IMR-90 (cell line): ENCODE measurements at regions not wholly inside any gene's neighbourhood (a gene's known extent, or its start where the extent isn't known, plus 50 kb on each side); places are given as distances from the start of the nearest gene placed in this dataset.

Experiments
- ATAC-seq: fragments of 200-7000 bp; cut with Tn5 transposase; 2 replicates; pipeline ENCODE4 v1.9.1; 2020; ENCODE audit warnings: low read depth, mild to moderate bottlenecking, moderate library complexity
- BruUV-seq: library from RNA; stranded (reverse); fragments of 400-500 nt; replicated peaks from 2 replicates; lab custom pipeline; 2021; lab: Mats Ljungman, UMichigan
- CTCF ChIA-PET: fragments of 300-600 bp; formaldehyde crosslinking; extraction: SDS; loops from one replicate; lab custom pipeline; 2021; ENCODE audit warnings: antibody characterized with exemption; lab: Yijun Ruan, JAX
- POLR2A ChIA-PET: fragments of 300-600 bp; sonication (Branson Sonifier 250); formaldehyde crosslinking; loops from one replicate; lab custom pipeline; 2022; ENCODE audit warnings: antibody characterized with exemption; ENCODE audit not compliant: unreplicated experiment; lab: Charles Lee
- DNase-seq: peaks from one replicate; pipeline ENCODE4 v3.0.0; 2013
- H2AFZ ChIP-seq: replicated peaks from 2 replicates; pipeline ENCODE3; 2013; ENCODE audit warnings: low read length, mild to moderate bottlenecking; ENCODE audit not compliant: poor library complexity
- H2AK5ac ChIP-seq: 2 replicates; pipeline ENCODE4 v1.6.1; 2013; ENCODE audit warnings: low read depth, low read length, inconsistent platforms
- H2AK9ac ChIP-seq: replicated peaks from 2 replicates; pipeline ENCODE3; 2013; ENCODE audit warnings: mild to moderate bottlenecking, low read depth, low read length, moderate library complexity; ENCODE audit not compliant: poor library complexity
- H2BK120ac ChIP-seq: 2 replicates; pipeline ENCODE4 v1.6.1; 2013; ENCODE audit warnings: low read depth, low read length, inconsistent platforms
- H2BK15ac ChIP-seq: 3 replicates; pipeline ENCODE4 v1.6.1; 2013; ENCODE audit warnings: low read depth, low read length, inconsistent platforms
- H2BK20ac ChIP-seq: 2 replicates; pipeline ENCODE4 v1.6.1; 2013; ENCODE audit warnings: low read depth, mild to moderate bottlenecking, inconsistent platforms, low read length, moderate library complexity
- H2BK5ac ChIP-seq: 2 replicates; pipeline ENCODE4 v1.6.1; 2013; ENCODE audit warnings: mild to moderate bottlenecking, low read depth, low read length, inconsistent platforms; ENCODE audit not compliant: poor library complexity, severe bottlenecking
- H3K14ac ChIP-seq: replicated peaks from 2 replicates; pipeline ENCODE4 v1.6.1; 2013; ENCODE audit warnings: low read depth, low read length, inconsistent platforms
- H3K18ac ChIP-seq: 2 replicates; pipeline ENCODE4 v1.6.1; 2013; ENCODE audit warnings: low read depth, low read length, control low read depth
- H3K23ac ChIP-seq: 2 replicates; pipeline ENCODE4 v1.6.1; 2013; ENCODE audit warnings: low read depth, low read length, inconsistent platforms
- H3K27ac ChIP-seq: 2 replicates; pipeline ENCODE4 v1.5.1; 2013; ENCODE audit warnings: mild to moderate bottlenecking, control low read depth, low read length; ENCODE audit not compliant: insufficient read depth
- H3K27me3 ChIP-seq: 2 replicates; pipeline ENCODE4 v1.6.1; 2013; ENCODE audit warnings: low read length; ENCODE audit not compliant: control insufficient read depth, insufficient read depth
- H3K36me3 ChIP-seq: 2 replicates; pipeline ENCODE4 v1.6.1; 2013; ENCODE audit warnings: low read length, mixed read lengths; ENCODE audit not compliant: control insufficient read depth, insufficient read depth
- H3K4ac ChIP-seq: 2 replicates; pipeline ENCODE4 v1.6.1; 2013; ENCODE audit warnings: low read depth, low read length, inconsistent platforms
- H3K4me1 ChIP-seq: 2 replicates; pipeline ENCODE4 v1.6.1; 2013; ENCODE audit warnings: low read length, mixed read lengths; ENCODE audit not compliant: control insufficient read depth, insufficient read depth
- H3K4me2 ChIP-seq: 2 replicates; pipeline ENCODE4 v1.6.1; 2013; ENCODE audit warnings: low read depth, mild to moderate bottlenecking, control low read depth, low read length, moderate library complexity
- H3K4me3 ChIP-seq: 2 replicates; pipeline ENCODE4 v1.5.1; 2013; ENCODE audit warnings: low read depth, mild to moderate bottlenecking, control low read depth, low read length, moderate library complexity; ENCODE audit not compliant: insufficient read depth
- H3K56ac ChIP-seq: 2 replicates; pipeline ENCODE4 v1.6.1; 2013; ENCODE audit warnings: low read length, inconsistent platforms; ENCODE audit not compliant: insufficient read depth; ENCODE audit errors: extremely low read depth
- H3K79me1 ChIP-seq, 2 experiments: 2 replicates each; pipeline ENCODE4 v1.6.1; 2013; ENCODE audit warnings: low read length in 2 of 2, inconsistent platforms in 1 of 2, low read depth in 1 of 2
- H3K9ac ChIP-seq: 2 replicates; pipeline ENCODE4 v1.6.1; 2013; ENCODE audit warnings: low read depth, low read length, control low read depth
- H3K9me1 ChIP-seq: 2 replicates; pipeline ENCODE4 v1.6.1; 2013; ENCODE audit warnings: low read length, inconsistent platforms; ENCODE audit not compliant: insufficient read depth
- H3K9me3 ChIP-seq: 2 replicates; pipeline ENCODE4 v1.6.1; 2013; ENCODE audit warnings: low read length; ENCODE audit not compliant: control insufficient read depth, insufficient read depth
- H4K20me1 ChIP-seq: 2 replicates; pipeline ENCODE4 v1.6.1; 2013; ENCODE audit warnings: low read length, inconsistent platforms; ENCODE audit not compliant: insufficient read depth
- H4K5ac ChIP-seq: 2 replicates; pipeline ENCODE4 v1.6.1; 2013; ENCODE audit warnings: mild to moderate bottlenecking, low read depth, low read length, control low read depth
- H4K8ac ChIP-seq, 2 experiments: 2 replicates each; pipeline ENCODE4 v1.6.1; 2013; ENCODE audit warnings: low read depth in 2 of 2, low read length in 2 of 2, control low read depth in 1 of 2, inconsistent platforms in 1 of 2
- H4K91ac ChIP-seq: 2 replicates; pipeline ENCODE4 v1.6.1; 2013; ENCODE audit warnings: low read depth, low read length, inconsistent platforms; ENCODE audit not compliant: insufficient read depth
- BHLHE40 ChIP-seq: fragments of 150-350 bp; IDR thresholded peaks from 2 replicates; pipeline ENCODE4 v1.6.1; 2016; ENCODE audit warnings: mild to moderate bottlenecking, low read depth, low read length
- CEBPB ChIP-seq: IDR thresholded peaks from 2 replicates; pipeline ENCODE4 v1.6.1; 2012; ENCODE audit warnings: low read depth, low read length, improper control_type of control experiment
- CHD1 ChIP-seq: IDR thresholded peaks from 2 replicates; pipeline ENCODE4 v1.6.1; 2012; ENCODE audit warnings: low read depth, low read length, improper control_type of control experiment
- FOS ChIP-seq: fragments of 150-350 bp; IDR thresholded peaks from 2 replicates; pipeline ENCODE4 v1.6.1; 2016; ENCODE audit warnings: low read depth, low read length
- MAFK ChIP-seq: IDR thresholded peaks from 2 replicates; pipeline ENCODE4 v1.6.1; 2012; ENCODE audit warnings: low read depth, low read length, improper control_type of control experiment
- MAZ ChIP-seq: IDR thresholded peaks from 2 replicates; pipeline ENCODE4 v1.6.1; 2012; ENCODE audit warnings: low read depth, mild to moderate bottlenecking, low read length, improper control_type of control experiment, moderate library complexity, borderline replicate concordance
- MXI1 ChIP-seq: IDR thresholded peaks from 2 replicates; pipeline ENCODE4 v1.6.1; 2012; ENCODE audit warnings: low read depth, mild to moderate bottlenecking, low read length, moderate library complexity, borderline replicate concordance
- NFE2L2 ChIP-seq: fragments of 150-350 bp; IDR thresholded peaks from 2 replicates; pipeline ENCODE4 v1.6.1; 2016; ENCODE audit warnings: low read depth, mild to moderate bottlenecking, low read length
- POLR2A ChIP-seq: IDR thresholded peaks from 2 replicates; pipeline ENCODE4 v1.6.1; 2012; ENCODE audit warnings: mild to moderate bottlenecking, low read depth, low read length
- RAD21 ChIP-seq: IDR thresholded peaks from 2 replicates; pipeline ENCODE4 v1.6.1; 2012; ENCODE audit warnings: low read length, improper control_type of control experiment
- RCOR1 ChIP-seq: IDR thresholded peaks from 2 replicates; pipeline ENCODE4 v1.6.1; 2012; ENCODE audit warnings: mild to moderate bottlenecking, low read length, improper control_type of control experiment; ENCODE audit not compliant: insufficient replicate concordance
- RFX5 ChIP-seq: IDR thresholded peaks from 2 replicates; pipeline ENCODE4 v1.8.0; 2012; ENCODE audit warnings: low read depth, mild to moderate bottlenecking, low read length, moderate library complexity
- SMC3 ChIP-seq: fragments of 150-350 bp; IDR thresholded peaks from 2 replicates; pipeline ENCODE4 v1.6.1; 2016; ENCODE audit warnings: low read depth, mild to moderate bottlenecking, antibody characterized with exemption, low read length, moderate library complexity
- WGBS, 2 experiments: methylation state at CpG; one replicate each; pipeline versions ENCODE4 v1.1.5 to v1.1.7; 2013; ENCODE audit warnings: missing lambda C conversion rate in 2 of 2; ENCODE audit not compliant: insufficient read length in 1 of 2; ENCODE audit errors: extremely low coverage in 2 of 2; 5-methylcytosine and 5-hydroxymethylcytosine counted together
- dilution Hi-C: fragments of 300-500 bp; cut with HindIII; formaldehyde crosslinking; loops from one replicate; pipeline ENCODE4 v1.14.3; 2018; ENCODE audit warnings: low sequenced_read_pairs; ENCODE audit not compliant: unreplicated experiment
- in situ Hi-C: fragments of 300-500 bp; cut with MboI; formaldehyde crosslinking; loops from 3 replicates; pipeline ENCODE4 v1.14.3; 2019; ENCODE audit warnings: low sequenced_read_pairs, inconsistent platforms, mixed read lengths
- intact Hi-C: fragments of 100-400 bp; cut with micrococcal nuclease; formaldehyde crosslinking; loops from 2 replicates; pipeline ENCODE4 v1.10.0; 2022
- TF ChIP-seq, protein P1 (sequence below): fragments of 150-350 bp; IDR thresholded peaks from 2 replicates; pipeline ENCODE4 v1.6.1; 2016; ENCODE audit warnings: low read depth, mild to moderate bottlenecking, low read length, moderate library complexity, borderline replicate concordance
- TF ChIP-seq, protein P2 (sequence below): conservative IDR thresholded peaks from 2 replicates; pipeline ENCODE4 v1.5.1; 2012; ENCODE audit warnings: mild to moderate bottlenecking, low read depth, low read length, improper control_type of control experiment
- TF ChIP-seq, protein P3 (sequence below): fragments of 150-350 bp; IDR thresholded peaks from 2 replicates; pipeline ENCODE4 v1.6.1; 2017; ENCODE audit warnings: mild to moderate bottlenecking, antibody characterized with exemption, low read length, low read depth

DNA sequence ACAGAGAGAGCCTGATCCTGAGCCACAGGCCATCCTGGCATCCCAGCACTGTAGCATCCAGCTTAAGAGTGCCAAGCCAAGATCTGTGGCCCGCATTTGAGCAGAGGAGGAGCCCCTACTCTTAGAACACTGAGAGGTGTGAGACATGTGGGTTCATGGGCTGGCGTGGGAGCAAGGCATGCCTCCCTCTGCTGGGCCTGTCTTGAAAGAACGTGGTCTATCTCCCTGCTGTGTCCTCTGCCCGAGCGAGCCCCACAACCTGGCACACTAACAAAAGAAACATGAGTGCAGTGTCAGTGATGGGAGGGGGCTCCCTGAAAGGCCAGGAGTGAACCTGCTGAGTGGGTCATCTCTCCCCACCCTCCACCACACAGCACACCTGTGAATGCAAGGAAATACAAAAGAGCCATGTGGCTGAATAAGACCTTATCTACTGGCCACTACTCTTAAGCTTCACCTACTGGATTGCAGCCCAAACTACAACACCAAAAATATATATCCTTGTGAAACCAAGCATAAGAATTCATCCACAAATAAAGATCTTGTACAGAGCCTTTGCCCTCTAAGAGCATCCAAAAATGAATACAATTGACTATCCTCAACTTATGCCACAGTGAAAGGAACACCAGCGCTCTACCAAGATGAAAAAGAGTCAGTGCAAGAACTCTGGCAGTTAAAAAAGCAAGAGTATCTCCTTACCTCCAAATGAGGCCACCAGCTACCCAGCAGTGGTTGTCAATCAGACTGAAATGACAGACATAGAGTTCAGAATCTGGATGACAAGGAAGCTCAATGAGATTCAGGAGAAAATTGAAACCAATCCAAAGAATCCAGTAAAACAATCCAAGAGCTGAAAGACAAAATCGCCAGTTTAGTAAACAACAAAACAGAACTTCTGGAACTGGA lies 259.4 kb upstream of the DAB1 start:
- dilution Hi-C loops, result no loop called here
- TF ChIP-seq NFE2L2, result no peak
- TF ChIP-seq RCOR1, result no peak
- no peak for TF ChIP-seq SMC3
- no peak for TF ChIP-seq RAD21
- TF ChIP-seq FOS, result no peak
- no peak for TF ChIP-seq CEBPB
- TF ChIP-seq MXI1, result no peak
- no peak for TF ChIP-seq POLR2A
- TF ChIP-seq CHD1, result no peak
- TF ChIP-seq RFX5, result no peak
- TF ChIP-seq, protein P1, sequence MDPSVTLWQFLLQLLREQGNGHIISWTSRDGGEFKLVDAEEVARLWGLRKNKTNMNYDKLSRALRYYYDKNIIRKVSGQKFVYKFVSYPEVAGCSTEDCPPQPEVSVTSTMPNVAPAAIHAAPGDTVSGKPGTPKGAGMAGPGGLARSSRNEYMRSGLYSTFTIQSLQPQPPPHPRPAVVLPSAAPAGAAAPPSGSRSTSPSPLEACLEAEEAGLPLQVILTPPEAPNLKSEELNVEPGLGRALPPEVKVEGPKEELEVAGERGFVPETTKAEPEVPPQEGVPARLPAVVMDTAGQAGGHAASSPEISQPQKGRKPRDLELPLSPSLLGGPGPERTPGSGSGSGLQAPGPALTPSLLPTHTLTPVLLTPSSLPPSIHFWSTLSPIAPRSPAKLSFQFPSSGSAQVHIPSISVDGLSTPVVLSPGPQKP, result no peak
- TF ChIP-seq, protein P2, sequence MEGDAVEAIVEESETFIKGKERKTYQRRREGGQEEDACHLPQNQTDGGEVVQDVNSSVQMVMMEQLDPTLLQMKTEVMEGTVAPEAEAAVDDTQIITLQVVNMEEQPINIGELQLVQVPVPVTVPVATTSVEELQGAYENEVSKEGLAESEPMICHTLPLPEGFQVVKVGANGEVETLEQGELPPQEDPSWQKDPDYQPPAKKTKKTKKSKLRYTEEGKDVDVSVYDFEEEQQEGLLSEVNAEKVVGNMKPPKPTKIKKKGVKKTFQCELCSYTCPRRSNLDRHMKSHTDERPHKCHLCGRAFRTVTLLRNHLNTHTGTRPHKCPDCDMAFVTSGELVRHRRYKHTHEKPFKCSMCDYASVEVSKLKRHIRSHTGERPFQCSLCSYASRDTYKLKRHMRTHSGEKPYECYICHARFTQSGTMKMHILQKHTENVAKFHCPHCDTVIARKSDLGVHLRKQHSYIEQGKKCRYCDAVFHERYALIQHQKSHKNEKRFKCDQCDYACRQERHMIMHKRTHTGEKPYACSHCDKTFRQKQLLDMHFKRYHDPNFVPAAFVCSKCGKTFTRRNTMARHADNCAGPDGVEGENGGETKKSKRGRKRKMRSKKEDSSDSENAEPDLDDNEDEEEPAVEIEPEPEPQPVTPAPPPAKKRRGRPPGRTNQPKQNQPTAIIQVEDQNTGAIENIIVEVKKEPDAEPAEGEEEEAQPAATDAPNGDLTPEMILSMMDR, result no peak
- TF ChIP-seq, protein P3, sequence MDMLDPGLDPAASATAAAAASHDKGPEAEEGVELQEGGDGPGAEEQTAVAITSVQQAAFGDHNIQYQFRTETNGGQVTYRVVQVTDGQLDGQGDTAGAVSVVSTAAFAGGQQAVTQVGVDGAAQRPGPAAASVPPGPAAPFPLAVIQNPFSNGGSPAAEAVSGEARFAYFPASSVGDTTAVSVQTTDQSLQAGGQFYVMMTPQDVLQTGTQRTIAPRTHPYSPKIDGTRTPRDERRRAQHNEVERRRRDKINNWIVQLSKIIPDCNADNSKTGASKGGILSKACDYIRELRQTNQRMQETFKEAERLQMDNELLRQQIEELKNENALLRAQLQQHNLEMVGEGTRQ, result no peak
- TF ChIP-seq BHLHE40, result no peak
- TF ChIP-seq MAFK, result no peak
- no peak for TF ChIP-seq MAZ
- no peak overlapping the region for H4K91ac ChIP-seq
- H2AK9ac ChIP-seq, result no peak overlapping the region
- H3K18ac ChIP-seq, result no peak overlapping the region
- no peak overlapping the region for H3K9ac ChIP-seq
- DNase-seq (no peak), ATAC-seq (no peak)
- H2BK120ac ChIP-seq, result no peak overlapping the region
- H4K8ac ChIP-seq, result no peak overlapping the region
- H2BK5ac ChIP-seq, result no peak overlapping the region
- POLR2A ChIA-PET, result no interaction called here
- no peaks in the 10 kb centered on the region for H4K20me1 ChIP-seq
- H3K14ac ChIP-seq, result no peak overlapping the region
- in situ Hi-C loops, result no loop called here
- CTCF ChIA-PET, result no interaction called here
- H3K27me3 ChIP-seq, result no peaks in the 10 kb centered on the region
- no peak overlapping the region for H3K4ac ChIP-seq
- no peak overlapping the region for H3K4me3 ChIP-seq
- no peaks in the 10 kb centered on the region for H3K9me3 ChIP-seq
- H3K56ac ChIP-seq, result no peak overlapping the region
- no peaks in the 10 kb centered on the region for H3K79me1 ChIP-seq
- H2AK5ac ChIP-seq, result no peak overlapping the region
- no peak overlapping the region for H2BK20ac ChIP-seq
- no peak overlapping the region for H2BK15ac ChIP-seq
- H3K27ac ChIP-seq, result no peak overlapping the region
- no peak overlapping the region for H4K5ac ChIP-seq
- H2AFZ ChIP-seq, result no peak overlapping the region
- H3K23ac ChIP-seq, result no peak overlapping the region
- no CpG with 5 or more reads among the region's 7 CpGs for WGBS, 2 experiments
- no peaks in the 10 kb centered on the region for H3K36me3 ChIP-seq
- intact Hi-C loops, result no loop called here
- no peaks in the 10 kb centered on the region for H3K9me1 ChIP-seq
- no peaks in the 10 kb centered on the region for H3K4me1 ChIP-seq
- BruUV-seq, result no TSS peak
- H3K4me2 ChIP-seq, result no peak overlapping the region
